ENCODE measurements at regions not wholly inside any gene's neighbourhood (a gene's known extent, or its start where the extent isn't known, plus 50 kb on each side); places are given as distances from the start of the nearest gene placed in this dataset.

DNA sequence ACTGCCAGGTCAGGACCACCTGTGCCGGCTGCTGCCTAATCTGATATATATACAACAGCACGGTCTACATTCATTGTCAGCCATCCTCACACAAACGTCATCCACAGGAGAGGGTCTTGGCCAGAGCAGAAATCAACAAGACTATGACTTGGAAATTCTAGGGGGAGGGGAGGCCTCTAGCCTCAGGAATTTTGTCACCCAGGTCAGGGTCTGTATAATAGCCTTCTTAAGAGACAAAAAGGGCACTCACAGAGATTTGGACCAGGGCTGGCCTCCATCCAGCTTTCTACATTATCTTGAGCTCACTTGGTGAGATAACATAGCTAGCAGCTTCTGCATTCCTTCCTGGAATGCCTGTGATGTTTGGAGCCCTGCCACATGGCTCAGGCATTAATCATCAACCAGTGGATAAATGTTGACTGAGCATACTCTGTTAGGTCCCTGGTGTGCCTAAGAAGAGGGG lies 50.4 kb upstream of the CTIF start:
- TF ChIP-seq ZNF274 (IDR thresholded peaks at IDR 0.05; ENCODE audit: low read depth, low read length) (no peak), YY1 (IDR thresholded peaks at IDR 0.05; ENCODE audit: insufficient read depth, insufficient read length) (no peak), SUZ12 (IDR thresholded peaks at IDR 0.05; ENCODE audit: extremely low read depth, insufficient read depth, insufficient read length) (no peak)
- Histone ChIP-seq H3K9me3 (ENCODE audit: insufficient read depth, low read length) (no peaks in the 10 kb centered on the region), H3K4me3 (ENCODE audit: insufficient read length, low read depth) (no peak overlapping the region), H3K9ac (ENCODE audit: insufficient read length, low read depth) (no peak overlapping the region), H3K36me3 (ENCODE audit: insufficient read depth, insufficient read length, low read length) (no peaks in the 10 kb centered on the region), H3K4me1 (ENCODE audit: insufficient read depth, insufficient read length) (peaks cover 3% of the 10 kb centered on the region), H3K27me3 (ENCODE audit: insufficient read depth, insufficient read length) (no peaks in the 10 kb centered on the region)
- DNase-seq (ENCODE audit: low read depth, low spot score): peak; percentile 32

DNA sequence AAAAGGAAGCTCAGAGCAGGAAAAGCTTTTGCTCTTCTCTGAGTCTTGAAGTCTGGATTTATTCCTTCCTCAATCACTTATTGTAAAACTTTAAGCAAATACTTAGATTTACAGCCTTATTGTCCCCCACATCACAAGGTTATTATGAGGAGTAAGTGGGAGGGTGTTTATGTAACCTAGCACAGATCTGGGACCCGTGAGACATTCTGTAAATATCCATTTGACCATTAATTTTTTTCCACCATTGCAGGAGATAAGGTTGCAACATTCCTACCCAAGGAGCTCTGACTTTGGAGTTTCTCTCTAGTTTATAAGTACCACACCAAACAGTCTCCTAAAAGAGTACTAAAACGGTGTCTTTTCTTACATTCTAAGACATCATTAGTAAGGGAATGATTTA lies 52.1 kb upstream of the CTIF start:
- H3K36me3 ChIP-seq (ENCODE audit: insufficient read depth, insufficient read length, low read length): no peaks in the 10 kb centered on the region
- H3K4me1 ChIP-seq (ENCODE audit: insufficient read depth, insufficient read length): peaks cover 3% of the 10 kb centered on the region
- H3K27me3 ChIP-seq (ENCODE audit: insufficient read depth, insufficient read length): no peaks in the 10 kb centered on the region
- no peak for DNase-seq (ENCODE audit: low read depth, low spot score)
- H3K9ac ChIP-seq (ENCODE audit: insufficient read length, low read depth): no peak overlapping the region
- no peak for TF ChIP-seq ZNF274 (IDR thresholded peaks at IDR 0.05; ENCODE audit: low read depth, low read length)
- no peak for TF ChIP-seq SUZ12 (IDR thresholded peaks at IDR 0.05; ENCODE audit: extremely low read depth, insufficient read depth, insufficient read length)
- no peak for TF ChIP-seq YY1 (IDR thresholded peaks at IDR 0.05; ENCODE audit: insufficient read depth, insufficient read length)
- H3K4me3 ChIP-seq (ENCODE audit: insufficient read length, low read depth): no peak overlapping the region
- no peaks in the 10 kb centered on the region for H3K9me3 ChIP-seq (ENCODE audit: insufficient read depth, low read length)

DNA sequence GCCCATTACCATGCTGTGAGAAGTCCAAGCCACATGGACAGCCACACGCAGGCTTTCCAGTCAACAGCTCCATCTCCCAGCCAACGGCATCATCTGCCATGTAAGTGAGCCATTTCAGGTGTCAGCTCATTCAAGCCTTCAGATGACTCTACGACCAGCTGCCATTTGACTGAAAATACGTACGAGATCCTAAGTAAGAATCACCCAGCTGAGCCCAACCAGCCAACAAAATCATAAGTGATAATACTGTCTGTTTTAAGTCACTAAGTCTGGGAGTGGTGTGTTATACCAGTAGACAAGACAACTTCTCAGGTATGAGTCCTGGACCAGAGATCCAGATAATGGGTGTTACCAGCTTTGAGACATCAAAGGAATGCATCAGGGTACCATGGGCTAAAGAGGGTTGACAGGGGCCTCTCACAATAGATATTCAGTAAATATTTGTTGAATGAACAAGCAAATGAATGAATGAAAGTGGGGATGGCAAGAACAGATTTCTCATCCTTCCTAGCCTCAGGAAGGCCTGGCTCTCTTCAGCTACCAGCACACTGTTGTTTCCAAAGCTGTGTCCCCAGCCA lies 52.9 kb upstream of the CTIF start:
- no peak for DNase-seq (ENCODE audit: low read depth, low spot score)
- no peaks in the 10 kb centered on the region for H3K9me3 ChIP-seq (ENCODE audit: insufficient read depth, low read length)
- no peak overlapping the region for H3K4me3 ChIP-seq (ENCODE audit: insufficient read length, low read depth)
- no peaks in the 10 kb centered on the region for H3K27me3 ChIP-seq (ENCODE audit: insufficient read depth, insufficient read length)
- peaks cover 3% of the 10 kb centered on the region for H3K4me1 ChIP-seq (ENCODE audit: insufficient read depth, insufficient read length)
- no peak overlapping the region for H3K9ac ChIP-seq (ENCODE audit: insufficient read length, low read depth)
- TF ChIP-seq YY1 (IDR thresholded peaks at IDR 0.05; ENCODE audit: insufficient read depth, insufficient read length) (no peak), SUZ12 (IDR thresholded peaks at IDR 0.05; ENCODE audit: extremely low read depth, insufficient read depth, insufficient read length) (no peak), ZNF274 (IDR thresholded peaks at IDR 0.05; ENCODE audit: low read depth, low read length) (no peak)
- H3K36me3 ChIP-seq (ENCODE audit: insufficient read depth, insufficient read length, low read length): no peaks in the 10 kb centered on the region

DNA sequence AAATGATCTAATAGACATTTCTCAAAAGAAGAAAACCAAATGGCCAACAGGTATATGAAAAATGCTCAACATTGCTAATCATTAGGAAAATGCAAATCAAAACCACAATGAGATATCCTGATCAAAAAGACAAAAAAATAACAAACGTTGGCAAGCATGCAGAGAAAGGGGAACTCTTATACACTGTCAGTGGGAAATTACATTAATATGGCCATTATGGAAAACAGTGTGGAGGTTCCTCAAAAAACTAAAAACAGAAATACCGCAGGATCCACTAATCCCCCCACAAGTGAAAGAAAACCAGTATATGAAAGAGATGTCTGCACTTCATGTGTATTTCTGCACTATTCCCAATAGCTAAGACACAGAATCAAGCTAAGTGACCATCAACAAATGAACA lies 57.7 kb upstream of the CTIF start:
- TF ChIP-seq SUZ12 (IDR thresholded peaks at IDR 0.05; ENCODE audit: extremely low read depth, insufficient read depth, insufficient read length) (no peak), YY1 (IDR thresholded peaks at IDR 0.05; ENCODE audit: insufficient read depth, insufficient read length) (no peak), ZNF274 (IDR thresholded peaks at IDR 0.05; ENCODE audit: low read depth, low read length) (no peak)

DNA sequence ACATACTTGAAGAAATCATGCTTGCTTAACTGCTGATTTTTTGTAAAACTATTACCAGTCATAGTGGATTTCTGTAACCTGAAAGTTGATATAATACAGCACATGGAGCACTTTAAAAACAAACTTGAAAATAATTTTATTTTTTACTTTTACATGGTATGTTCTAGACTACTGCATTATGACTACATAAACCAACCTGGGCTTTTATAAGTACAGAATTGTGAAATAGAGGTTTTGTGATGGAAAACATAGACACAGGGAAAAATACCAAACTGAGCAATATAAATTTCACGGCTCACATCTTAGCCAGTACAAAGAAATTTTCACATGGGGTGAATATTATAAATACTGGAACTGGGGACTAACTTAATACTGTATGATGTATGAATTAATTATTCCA lies 59.3 kb upstream of the CTIF start:
- Histone ChIP-seq H3K9ac (ENCODE audit: insufficient read length, low read depth) (no peak overlapping the region), H3K27me3 (ENCODE audit: insufficient read depth, insufficient read length) (no peaks in the 10 kb centered on the region), H3K9me3 (ENCODE audit: insufficient read depth, low read length) (no peaks in the 10 kb centered on the region), H3K4me3 (ENCODE audit: insufficient read length, low read depth) (no peak overlapping the region), H3K4me1 (ENCODE audit: insufficient read depth, insufficient read length) (no peaks in the 10 kb centered on the region), H3K36me3 (ENCODE audit: insufficient read depth, insufficient read length, low read length) (no peaks in the 10 kb centered on the region)
- no peak for DNase-seq (ENCODE audit: low read depth, low spot score)
- TF ChIP-seq ZNF274 (IDR thresholded peaks at IDR 0.05; ENCODE audit: low read depth, low read length) (no peak), YY1 (IDR thresholded peaks at IDR 0.05; ENCODE audit: insufficient read depth, insufficient read length) (no peak), SUZ12 (IDR thresholded peaks at IDR 0.05; ENCODE audit: extremely low read depth, insufficient read depth, insufficient read length) (no peak)

More for the DNA sequence above, 57.7 kb upstream of the CTIF start:
- H3K9me3 ChIP-seq (ENCODE audit: insufficient read depth, low read length): no peaks in the 10 kb centered on the region
- H3K36me3 ChIP-seq (ENCODE audit: insufficient read depth, insufficient read length, low read length): no peaks in the 10 kb centered on the region
- no peaks in the 10 kb centered on the region for H3K4me1 ChIP-seq (ENCODE audit: insufficient read depth, insufficient read length)
- no peak overlapping the region for H3K4me3 ChIP-seq (ENCODE audit: insufficient read length, low read depth)
- no peak overlapping the region for H3K9ac ChIP-seq (ENCODE audit: insufficient read length, low read depth)
- no peak for DNase-seq (ENCODE audit: low read depth, low spot score)
- H3K27me3 ChIP-seq (ENCODE audit: insufficient read depth, insufficient read length): no peaks in the 10 kb centered on the region

DNA sequence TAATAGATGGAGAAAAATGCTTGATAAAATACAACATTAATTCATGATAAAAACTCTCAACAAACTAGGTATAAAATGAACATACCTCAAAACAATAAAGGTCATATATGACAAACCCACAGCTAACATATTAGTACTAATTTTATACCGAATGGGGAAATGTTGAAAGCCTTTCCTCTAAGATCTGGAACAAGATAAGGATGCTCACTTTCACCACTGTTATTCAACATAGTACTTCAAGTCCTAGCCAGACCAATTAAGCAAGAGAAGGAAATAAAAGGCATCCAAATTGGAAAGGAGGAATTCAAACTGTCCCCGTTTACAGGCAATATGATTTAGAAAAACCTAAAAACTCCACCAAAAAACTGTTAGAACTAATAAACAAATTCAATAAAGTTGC lies 61.5 kb upstream of the CTIF start:
- Histone ChIP-seq H3K4me1 (ENCODE audit: insufficient read depth, insufficient read length) (no peaks in the 10 kb centered on the region), H3K36me3 (ENCODE audit: insufficient read depth, insufficient read length, low read length) (no peaks in the 10 kb centered on the region), H3K9me3 (ENCODE audit: insufficient read depth, low read length) (no peaks in the 10 kb centered on the region), H3K9ac (ENCODE audit: insufficient read length, low read depth) (no peak overlapping the region), H3K4me3 (ENCODE audit: insufficient read length, low read depth) (no peak overlapping the region), H3K27me3 (ENCODE audit: insufficient read depth, insufficient read length) (no peaks in the 10 kb centered on the region)
- DNase-seq (ENCODE audit: low read depth, low spot score): no peak
- TF ChIP-seq ZNF274 (IDR thresholded peaks at IDR 0.05; ENCODE audit: low read depth, low read length): no peak
- no peak for TF ChIP-seq YY1 (IDR thresholded peaks at IDR 0.05; ENCODE audit: insufficient read depth, insufficient read length)
- TF ChIP-seq SUZ12 (IDR thresholded peaks at IDR 0.05; ENCODE audit: extremely low read depth, insufficient read depth, insufficient read length): no peak

DNA sequence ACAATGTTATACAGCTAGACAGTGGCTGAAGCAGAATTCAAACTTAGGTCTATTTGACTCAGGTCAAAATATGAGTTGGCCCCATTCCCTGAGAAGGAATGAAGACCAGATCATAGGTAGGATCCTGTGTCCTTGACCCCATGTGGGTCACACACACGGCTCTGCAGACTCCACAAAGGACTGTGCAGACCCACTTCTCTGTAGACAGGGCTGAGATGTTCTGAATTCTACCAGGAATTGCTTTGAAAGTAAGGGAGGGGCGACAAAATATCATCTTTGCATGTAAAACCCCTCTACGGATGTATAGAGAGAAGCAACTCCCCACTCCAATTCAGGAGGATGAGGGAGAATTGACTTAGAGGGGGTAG lies 62.3 kb upstream of the CTIF start:
- Histone ChIP-seq H3K9ac (ENCODE audit: insufficient read length, low read depth) (no peak overlapping the region), H3K27me3 (ENCODE audit: insufficient read depth, insufficient read length) (no peaks in the 10 kb centered on the region)

More for the DNA sequence above, 62.3 kb upstream of the CTIF start:
- no peaks in the 10 kb centered on the region for H3K9me3 ChIP-seq (ENCODE audit: insufficient read depth, low read length)
- H3K4me1 ChIP-seq (ENCODE audit: insufficient read depth, insufficient read length): no peaks in the 10 kb centered on the region
- no peaks in the 10 kb centered on the region for H3K36me3 ChIP-seq (ENCODE audit: insufficient read depth, insufficient read length, low read length)
- TF ChIP-seq YY1 (IDR thresholded peaks at IDR 0.05; ENCODE audit: insufficient read depth, insufficient read length): no peak
- TF ChIP-seq ZNF274 (IDR thresholded peaks at IDR 0.05; ENCODE audit: low read depth, low read length): no peak
- no peak for TF ChIP-seq SUZ12 (IDR thresholded peaks at IDR 0.05; ENCODE audit: extremely low read depth, insufficient read depth, insufficient read length)
- DNase-seq (ENCODE audit: low read depth, low spot score): no peak
- no peak overlapping the region for H3K4me3 ChIP-seq (ENCODE audit: insufficient read length, low read depth)
